ENCODE measurements at regions not wholly inside any gene's neighbourhood (a gene's known extent, or its start where the extent isn't known, plus 50 kb on each side); places are given as distances from the start of the nearest gene placed in this dataset.
"Not testable (repeated sequence)": the region's sequence is repeated elsewhere in the genome, so short reads cannot be mapped to it uniquely, and the experiment has no call there.

DNA sequence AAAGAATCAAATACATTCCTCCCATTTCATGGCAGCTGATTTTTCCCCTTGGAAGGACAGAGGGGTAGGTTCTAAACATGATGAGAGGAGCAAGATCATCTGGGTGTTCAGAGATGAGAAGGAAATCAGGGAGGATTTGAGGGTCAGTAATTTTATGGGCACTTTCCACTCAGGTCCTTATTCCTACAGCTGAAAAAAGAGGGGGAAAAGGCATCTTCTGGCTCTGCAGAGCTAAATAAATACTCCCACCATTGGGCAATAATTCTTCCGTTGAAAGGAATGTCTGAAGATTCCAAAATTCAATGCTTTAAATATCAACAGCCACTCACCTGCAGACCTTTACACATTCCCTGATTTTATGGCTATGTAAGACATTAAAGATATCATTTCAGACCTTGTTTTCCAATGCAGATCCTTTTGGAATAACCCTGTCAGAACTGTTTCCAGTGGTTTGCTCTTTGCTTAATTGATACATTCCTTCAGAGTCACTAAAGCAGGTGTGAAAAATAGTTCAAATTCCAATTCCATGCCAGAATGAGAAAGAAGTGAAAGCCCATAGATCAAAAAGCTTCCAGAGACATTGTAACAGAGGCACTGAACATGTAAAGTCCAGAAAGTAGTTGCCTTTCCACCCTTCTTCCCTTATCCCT lies 233.3 kb upstream of the KRR1 start:
- TF ChIP-seq FOXM1 (IDR thresholded peaks at IDR 0.05; ENCODE audit: borderline replicate concordance) (no peak), FOXK2 (IDR thresholded peaks at IDR 0.05) (no peak), ZNF384 (IDR thresholded peaks at IDR 0.05) (no peak), NFRKB (IDR thresholded peaks at IDR 0.05) (no peak), SP1 (IDR thresholded peaks at IDR 0.05) (no peak), BHLHE40 (IDR thresholded peaks at IDR 0.05; ENCODE audit: borderline replicate concordance) (no peak), L3MBTL2 (conservative IDR thresholded peaks at IDR 0.05) (no peak), TARDBP (IDR thresholded peaks at IDR 0.05) (no peak), ARNT (IDR thresholded peaks at IDR 0.05) (no peak), CTBP1 (IDR thresholded peaks at IDR 0.05; ENCODE audit: borderline replicate concordance) (no peak), HDGF (IDR thresholded peaks at IDR 0.05; ENCODE audit: borderline replicate concordance) (no peak), SUZ12 (IDR thresholded peaks at IDR 0.05) (no peak), ELF4 (IDR thresholded peaks at IDR 0.05) (no peak), FOXA1 (IDR thresholded peaks at IDR 0.05) (no peak), LEF1 (IDR thresholded peaks at IDR 0.05; ENCODE audit: borderline replicate concordance) (no peak)
- TF ChIP-seq, protein P1, sequence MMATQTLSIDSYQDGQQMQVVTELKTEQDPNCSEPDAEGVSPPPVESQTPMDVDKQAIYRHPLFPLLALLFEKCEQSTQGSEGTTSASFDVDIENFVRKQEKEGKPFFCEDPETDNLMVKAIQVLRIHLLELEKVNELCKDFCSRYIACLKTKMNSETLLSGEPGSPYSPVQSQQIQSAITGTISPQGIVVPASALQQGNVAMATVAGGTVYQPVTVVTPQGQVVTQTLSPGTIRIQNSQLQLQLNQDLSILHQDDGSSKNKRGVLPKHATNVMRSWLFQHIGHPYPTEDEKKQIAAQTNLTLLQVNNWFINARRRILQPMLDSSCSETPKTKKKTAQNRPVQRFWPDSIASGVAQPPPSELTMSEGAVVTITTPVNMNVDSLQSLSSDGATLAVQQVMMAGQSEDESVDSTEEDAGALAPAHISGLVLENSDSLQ (IDR thresholded peaks at IDR 0.05), result no peak
- DNase-seq (ENCODE audit: extremely low spot score), result no peak
- ChIA-PET POLR2A (no interaction called here), CTCF (no interaction called here)

DNA sequence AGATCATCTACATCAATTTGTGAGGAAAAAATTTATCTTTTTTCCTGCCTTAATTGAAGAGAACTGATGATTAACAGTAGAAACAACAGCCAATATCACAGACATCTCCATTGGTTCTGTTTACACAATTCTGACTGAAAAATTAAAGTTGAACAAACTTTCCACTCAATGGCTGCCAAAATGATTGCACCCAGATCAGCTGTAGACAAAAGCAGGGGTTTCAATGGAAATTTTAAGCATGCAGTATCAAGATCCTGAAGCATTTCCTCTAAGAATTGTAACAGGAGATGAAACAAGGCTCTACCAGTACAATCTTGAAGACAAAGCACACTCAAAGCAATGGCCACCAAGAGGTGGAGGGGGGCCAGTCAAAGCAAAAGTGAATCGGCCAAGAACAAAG lies 231.6 kb upstream of the KRR1 start:
- POLR2A ChIA-PET, result no interaction called here
- TF ChIP-seq SUZ12 (IDR thresholded peaks at IDR 0.05), result no peak
- no peak for TF ChIP-seq CTBP1 (IDR thresholded peaks at IDR 0.05; ENCODE audit: borderline replicate concordance)
- TF ChIP-seq BHLHE40 (IDR thresholded peaks at IDR 0.05; ENCODE audit: borderline replicate concordance), result no peak
- TF ChIP-seq FOXK2 (IDR thresholded peaks at IDR 0.05), result no peak
- no peak for TF ChIP-seq NFRKB (IDR thresholded peaks at IDR 0.05)
- no peak for TF ChIP-seq ZNF384 (IDR thresholded peaks at IDR 0.05)
- no peak for TF ChIP-seq ARNT (IDR thresholded peaks at IDR 0.05)
- no peak for TF ChIP-seq HDGF (IDR thresholded peaks at IDR 0.05; ENCODE audit: borderline replicate concordance)
- no peak for TF ChIP-seq LEF1 (IDR thresholded peaks at IDR 0.05; ENCODE audit: borderline replicate concordance)
- CTCF ChIA-PET, result no interaction called here
- no peak for DNase-seq (ENCODE audit: extremely low spot score)

DNA sequence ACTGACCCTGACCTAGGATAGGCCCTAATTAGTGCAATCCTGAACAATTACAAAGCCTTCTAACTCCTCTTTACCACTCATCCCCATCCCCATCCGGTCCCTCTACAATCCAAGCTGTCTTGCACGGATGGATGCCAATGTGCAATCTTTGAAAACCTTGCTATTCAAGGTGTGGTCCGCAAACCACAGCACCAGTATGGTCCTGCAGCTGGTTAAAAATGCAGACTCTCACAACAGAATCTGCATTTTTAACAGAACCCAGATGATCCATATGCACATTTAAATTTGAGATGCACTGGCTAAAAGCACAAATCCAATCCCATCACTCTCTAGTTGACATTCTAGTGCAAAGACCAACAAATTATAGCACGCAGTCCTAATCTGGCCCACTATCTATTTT lies 230.6 kb upstream of the KRR1 start:
- POLR2A ChIA-PET, result no interaction called here
- DNase-seq (ENCODE audit: extremely low spot score), result no peak
- CTCF ChIA-PET, result no interaction called here
- TF ChIP-seq ARNT (IDR thresholded peaks at IDR 0.05) (no peak), NFRKB (IDR thresholded peaks at IDR 0.05) (no peak), FOXA1 (IDR thresholded peaks at IDR 0.05) (no peak), FOXM1 (IDR thresholded peaks at IDR 0.05; ENCODE audit: borderline replicate concordance) (no peak), BHLHE40 (IDR thresholded peaks at IDR 0.05; ENCODE audit: borderline replicate concordance) (no peak)
- TF ChIP-seq, protein P1 (IDR thresholded peaks at IDR 0.05), result no peak

DNA sequence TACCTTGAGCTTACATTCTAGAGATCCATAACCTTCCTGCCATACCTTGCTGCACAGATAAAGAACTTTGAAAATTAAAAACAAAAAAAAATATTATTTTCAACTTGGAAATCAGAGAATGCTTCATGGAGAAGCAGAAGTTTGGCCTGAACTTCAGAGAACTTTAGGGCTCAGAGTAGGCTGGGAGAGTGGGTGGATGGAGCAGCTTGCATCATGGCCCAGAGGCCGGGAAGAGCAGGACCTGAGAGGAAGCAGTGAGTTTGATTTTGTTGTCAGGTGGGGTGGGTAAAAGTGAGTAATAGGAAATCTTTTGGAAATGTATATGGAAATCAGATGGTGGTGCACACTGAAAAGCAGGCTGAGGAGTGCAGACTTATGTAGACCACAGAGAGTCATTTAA lies 228.5 kb upstream of the KRR1 start:
- ChIA-PET CTCF (interaction anchor here (0.6 kb wide), 1 partner anchor 29 kb away, joined by 3 read pairs; no protein-coding TSS in a partner anchor), POLR2A (no interaction called here)
- TF ChIP-seq ARNT (IDR thresholded peaks at IDR 0.05), result no peak
- TF ChIP-seq LEF1 (IDR thresholded peaks at IDR 0.05; ENCODE audit: borderline replicate concordance), result no peak
- no peak for TF ChIP-seq ELF4 (IDR thresholded peaks at IDR 0.05)
- TF ChIP-seq, protein P1 (IDR thresholded peaks at IDR 0.05), result no peak
- TF ChIP-seq ZNF384 (IDR thresholded peaks at IDR 0.05), result no peak
- TF ChIP-seq FOXM1 (IDR thresholded peaks at IDR 0.05; ENCODE audit: borderline replicate concordance), result no peak
- TF ChIP-seq TARDBP (IDR thresholded peaks at IDR 0.05), result no peak
- no peak for TF ChIP-seq BHLHE40 (IDR thresholded peaks at IDR 0.05; ENCODE audit: borderline replicate concordance)
- no peak for TF ChIP-seq HDGF (IDR thresholded peaks at IDR 0.05; ENCODE audit: borderline replicate concordance)
- TF ChIP-seq SP1 (IDR thresholded peaks at IDR 0.05), result no peak
- TF ChIP-seq NFRKB (IDR thresholded peaks at IDR 0.05), result no peak
- TF ChIP-seq L3MBTL2 (conservative IDR thresholded peaks at IDR 0.05), result no peak
- no peak for TF ChIP-seq FOXA1 (IDR thresholded peaks at IDR 0.05)
- no peak for TF ChIP-seq FOXK2 (IDR thresholded peaks at IDR 0.05)
- TF ChIP-seq CTBP1 (IDR thresholded peaks at IDR 0.05; ENCODE audit: borderline replicate concordance), result no peak
- no peak for TF ChIP-seq SUZ12 (IDR thresholded peaks at IDR 0.05)
- no peak for DNase-seq (ENCODE audit: extremely low spot score)

DNA sequence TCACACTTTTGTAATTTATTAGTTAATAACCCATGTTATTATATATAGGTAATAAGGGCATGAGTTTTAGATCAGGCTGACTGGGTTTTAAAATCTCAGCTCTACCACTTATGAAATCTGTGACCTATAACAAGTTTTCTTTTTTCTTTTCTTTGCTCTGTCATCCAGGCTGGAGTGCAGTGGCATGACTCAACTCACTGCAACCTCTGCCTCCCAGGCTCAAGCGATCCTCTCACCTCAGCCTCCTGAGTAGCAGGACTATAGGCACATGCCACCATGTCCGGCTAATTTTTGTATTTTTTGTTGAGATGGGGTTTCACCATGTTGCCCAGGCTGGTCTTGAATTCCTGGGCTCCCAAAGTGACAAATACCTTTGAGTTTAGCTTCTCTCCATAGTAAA lies 227.7 kb upstream of the KRR1 start:
- POLR2A ChIA-PET; CTCF ChIA-PET; DNase-seq (ENCODE audit: extremely low spot score): not testable (repeated sequence)

DNA sequence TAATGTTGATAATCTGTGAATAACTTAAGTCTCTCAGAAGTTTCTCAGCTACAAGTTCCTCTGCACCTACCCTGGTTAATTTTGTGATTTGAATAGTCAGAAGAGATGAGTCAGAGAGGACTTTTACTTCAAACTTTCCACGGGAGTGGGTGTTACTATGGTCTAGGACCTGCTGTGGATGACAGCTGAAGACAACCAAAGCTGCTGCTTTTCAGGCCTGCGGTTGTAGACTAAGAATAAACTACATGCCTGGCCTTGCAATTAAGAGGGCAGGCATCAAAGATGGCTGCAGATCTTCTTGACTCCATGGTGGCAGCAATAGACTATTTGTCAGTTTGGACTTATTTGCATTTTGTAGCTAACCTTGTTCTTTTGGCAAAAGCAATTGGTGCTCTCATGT lies 227.1 kb upstream of the KRR1 start:
- POLR2A ChIA-PET, result no interaction called here
- no peak for DNase-seq (ENCODE audit: extremely low spot score)
- CTCF ChIA-PET, result no interaction called here
- TF ChIP-seq BHLHE40 (IDR thresholded peaks at IDR 0.05; ENCODE audit: borderline replicate concordance) (no peak), SP1 (IDR thresholded peaks at IDR 0.05) (no peak), ARNT (IDR thresholded peaks at IDR 0.05) (no peak), ZNF384 (IDR thresholded peaks at IDR 0.05) (no peak), TARDBP (IDR thresholded peaks at IDR 0.05) (no peak), SUZ12 (IDR thresholded peaks at IDR 0.05) (no peak), LEF1 (IDR thresholded peaks at IDR 0.05; ENCODE audit: borderline replicate concordance) (no peak), FOXM1 (IDR thresholded peaks at IDR 0.05; ENCODE audit: borderline replicate concordance) (no peak), ELF4 (IDR thresholded peaks at IDR 0.05) (no peak), CTBP1 (IDR thresholded peaks at IDR 0.05; ENCODE audit: borderline replicate concordance) (no peak), L3MBTL2 (conservative IDR thresholded peaks at IDR 0.05) (no peak)
- TF ChIP-seq, protein P1 (IDR thresholded peaks at IDR 0.05), result no peak
